ENCODE measurements at regions not wholly inside any gene's neighbourhood (a gene's known extent, or its start where the extent isn't known, plus 50 kb on each side); places are given as distances from the start of the nearest gene placed in this dataset.

- no peak for DNase-seq (ENCODE audit: low read depth, low spot score)
Observed at GRCh38 chr4:17174751-17175150, 276.3 kb upstream of the LDB2 start.

- no peak for DNase-seq (ENCODE audit: low read depth, low spot score)
Observed at GRCh38 chr4:17173300-17173699, 274.9 kb upstream of the LDB2 start.

GRCh38 chr4:17170131-17170530, 271.7 kb upstream of the LDB2 start:
- no peak for DNase-seq (ENCODE audit: low read depth, low spot score)

- no peak for DNase-seq (ENCODE audit: low read depth, low spot score)
Observed at GRCh38 chr4:17169699-17170098, 271.3 kb upstream of the LDB2 start.

GRCh38 chr4:17168571-17168970, 270.1 kb upstream of the LDB2 start:
- DNase-seq (ENCODE audit: low read depth, low spot score), result no peak

GRCh38 chr4:17166954-17167353, 268.5 kb upstream of the LDB2 start:
- no peak for DNase-seq (ENCODE audit: low read depth, low spot score)

- DNase-seq (ENCODE audit: low read depth, low spot score), result no peak
Observed at GRCh38 chr4:17165286-17165685, 266.8 kb upstream of the LDB2 start.

GRCh38 chr4:17164666-17165065, 266.2 kb upstream of the LDB2 start:
- no peak for DNase-seq (ENCODE audit: low read depth, low spot score)

- no peak for DNase-seq (ENCODE audit: low read depth, low spot score)
Observed at GRCh38 chr4:17163156-17163771, 264.8 kb upstream of the LDB2 start.

GRCh38 chr4:17157304-17157703, 258.9 kb upstream of the LDB2 start:
- no peak for DNase-seq (ENCODE audit: low read depth, low spot score)

GRCh38 chr4:17155486-17155885, 257.0 kb upstream of the LDB2 start:
- DNase-seq (ENCODE audit: low read depth, low spot score), result no peak

- no peak for DNase-seq (ENCODE audit: low read depth, low spot score)
Observed at GRCh38 chr4:17153572-17153971, 255.1 kb upstream of the LDB2 start.

GRCh38 chr4:17152941-17153540, 254.6 kb upstream of the LDB2 start:
- DNase-seq (ENCODE audit: low read depth, low spot score), result no peak

GRCh38 chr4:17142232-17142711, 243.8 kb upstream of the LDB2 start:
- DNase-seq (ENCODE audit: low read depth, low spot score), result no peak

- no peak for DNase-seq (ENCODE audit: low read depth, low spot score)
Observed at GRCh38 chr4:17138847-17139246, 240.4 kb upstream of the LDB2 start.

GRCh38 chr4:17134565-17134964, 236.1 kb upstream of the LDB2 start:
- DNase-seq (ENCODE audit: low read depth, low spot score), result no peak

- no peak for DNase-seq (ENCODE audit: low read depth, low spot score)
Observed at GRCh38 chr4:17134100-17134499, 235.7 kb upstream of the LDB2 start.

GRCh38 chr4:17132226-17132625, 233.8 kb upstream of the LDB2 start:
- no peak for DNase-seq (ENCODE audit: low read depth, low spot score)

- no peak for DNase-seq (ENCODE audit: low read depth, low spot score)
Observed at GRCh38 chr4:17128268-17128667, 229.8 kb upstream of the LDB2 start.

- no peak for DNase-seq (ENCODE audit: low read depth, low spot score)
Observed at GRCh38 chr4:17126321-17126966, 228.0 kb upstream of the LDB2 start.

GRCh38 chr4:17124767-17125166, 226.3 kb upstream of the LDB2 start:
- DNase-seq (ENCODE audit: low read depth, low spot score), result no peak

GRCh38 chr4:17120761-17121160, 222.3 kb upstream of the LDB2 start:
- DNase-seq (ENCODE audit: low read depth, low spot score), result no peak

- DNase-seq (ENCODE audit: low read depth, low spot score), result no peak
Observed at GRCh38 chr4:17117746-17118145, 219.3 kb upstream of the LDB2 start.

Measured in activated naive CD8-positive, alpha-beta T cell treated with anti-CD3 and anti-CD28 coated beads, Interleukin-2, amount 50 U/mL, for 16 hours (primary cell).